ENCODE measurements at regions not wholly inside any gene's neighbourhood (a gene's known extent, or its start where the extent isn't known, plus 50 kb on each side); places are given as distances from the start of the nearest gene placed in this dataset.

DNA sequence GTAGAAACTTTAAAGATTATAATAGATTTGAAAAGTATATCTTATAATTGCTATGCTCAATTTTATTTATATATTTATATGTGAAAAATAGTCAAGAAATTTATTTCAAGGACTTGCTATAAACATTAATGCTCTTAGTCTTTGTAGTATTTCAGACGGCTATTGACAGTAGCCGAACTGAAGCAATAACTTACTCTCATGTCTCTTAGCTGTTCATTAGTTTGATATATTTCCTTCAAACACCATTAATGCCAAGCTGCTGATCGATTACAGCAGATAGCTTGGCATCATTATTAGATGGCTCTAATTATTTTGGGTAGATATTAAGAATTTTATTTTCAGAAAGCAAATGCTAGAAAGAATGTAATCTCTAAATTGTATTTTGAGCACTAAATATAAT lies 1151.5 kb upstream of the SPRY2 start:
- DNase-seq (ENCODE audit: low read depth in 1 of 2, low spot score in 1 of 2) = no peak
- ATAC-seq = no peak
- POLR2A ChIA-PET = no interaction called here
- Histone ChIP-seq H3K9me3 (no peaks in the 10 kb centered on the region), H3K27ac (no peak overlapping the region), H3K4me2 (no peak overlapping the region), H3K4me1 (no peaks in the 10 kb centered on the region), H3K4me3 (no peak overlapping the region)
- CTCF ChIA-PET = no interaction called here
- no peak for TF ChIP-seq MAX (IDR thresholded peaks at IDR 0.05)
- TF ChIP-seq, protein P1, sequence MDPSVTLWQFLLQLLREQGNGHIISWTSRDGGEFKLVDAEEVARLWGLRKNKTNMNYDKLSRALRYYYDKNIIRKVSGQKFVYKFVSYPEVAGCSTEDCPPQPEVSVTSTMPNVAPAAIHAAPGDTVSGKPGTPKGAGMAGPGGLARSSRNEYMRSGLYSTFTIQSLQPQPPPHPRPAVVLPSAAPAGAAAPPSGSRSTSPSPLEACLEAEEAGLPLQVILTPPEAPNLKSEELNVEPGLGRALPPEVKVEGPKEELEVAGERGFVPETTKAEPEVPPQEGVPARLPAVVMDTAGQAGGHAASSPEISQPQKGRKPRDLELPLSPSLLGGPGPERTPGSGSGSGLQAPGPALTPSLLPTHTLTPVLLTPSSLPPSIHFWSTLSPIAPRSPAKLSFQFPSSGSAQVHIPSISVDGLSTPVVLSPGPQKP (IDR thresholded peaks at IDR 0.05; ENCODE audit: low read depth, low read length) = no peak
- no peak for TF ChIP-seq RARB (CRISPR knock-in tag; IDR thresholded peaks at IDR 0.05)
- no peak for TF ChIP-seq POLR2A (IDR thresholded peaks at IDR 0.05; ENCODE audit: low read length)
- no peak for TF ChIP-seq HOXB5 (CRISPR knock-in tag; IDR thresholded peaks at IDR 0.05)
- no peak for TF ChIP-seq KDM1A (IDR thresholded peaks at IDR 0.05; ENCODE audit: low read depth)
- no peak for TF ChIP-seq MAFK (IDR thresholded peaks at IDR 0.05; ENCODE audit: partially characterized antibody)
- TF ChIP-seq, protein P2, sequence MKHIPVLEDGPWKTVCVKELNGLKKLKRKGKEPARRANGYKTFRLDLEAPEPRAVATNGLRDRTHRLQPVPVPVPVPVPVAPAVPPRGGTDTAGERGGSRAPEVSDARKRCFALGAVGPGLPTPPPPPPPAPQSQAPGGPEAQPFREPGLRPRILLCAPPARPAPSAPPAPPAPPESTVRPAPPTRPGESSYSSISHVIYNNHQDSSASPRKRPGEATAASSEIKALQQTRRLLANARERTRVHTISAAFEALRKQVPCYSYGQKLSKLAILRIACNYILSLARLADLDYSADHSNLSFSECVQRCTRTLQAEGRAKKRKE (CRISPR knock-in tag; IDR thresholded peaks at IDR 0.05; ENCODE audit: low read depth) = no peak
- no peak for TF ChIP-seq HOXB13 (CRISPR knock-in tag; IDR thresholded peaks at IDR 0.05; ENCODE audit: low read depth)
- no peak for TF ChIP-seq TP53 (CRISPR knock-in tag; IDR thresholded peaks at IDR 0.05)
- no peak for TF ChIP-seq ZFP36 (IDR thresholded peaks at IDR 0.05; ENCODE audit: borderline replicate concordance, partially characterized antibody)
- no peak for TF ChIP-seq EHMT2 (IDR thresholded peaks at IDR 0.05; ENCODE audit: low read depth)
- TF ChIP-seq CEBPB (IDR thresholded peaks at IDR 0.05) = no peak
- no peak for TF ChIP-seq BCL3 (IDR thresholded peaks at IDR 0.05)
- 46% methylated on average over 3 of the region's 3 CpGs for WGBS (ENCODE audit: missing lambda C conversion rate)
- FAIRE-seq = no peak

- Histone ChIP-seq H3K27ac (no peak overlapping the region), H3K4me1 (no peaks in the 10 kb centered on the region), H3K9me3 (no peaks in the 10 kb centered on the region), H3K4me3 (no peak overlapping the region), H3K4me2 (no peak overlapping the region)
- WGBS (ENCODE audit: missing lambda C conversion rate) = 32% methylated on average over 1 of the region's 1 CpG
- no peak for DNase-seq (ENCODE audit: low read depth in 1 of 2, low spot score in 1 of 2)
- ChIA-PET POLR2A (no interaction called here), CTCF (no interaction called here)
- no peak for ATAC-seq
- no peak for TF ChIP-seq EHF (CRISPR knock-in tag; IDR thresholded peaks at IDR 0.05)
- TF ChIP-seq ESRRA (IDR thresholded peaks at IDR 0.05; ENCODE audit: borderline replicate concordance, low read length) = no peak
- TF ChIP-seq JUN (IDR thresholded peaks at IDR 0.05) = no peak
- no peak for TF ChIP-seq HEYL (CRISPR knock-in tag; IDR thresholded peaks at IDR 0.05)
- no peak for TF ChIP-seq SMC3 (IDR thresholded peaks at IDR 0.05)
- TF ChIP-seq ZC3H11A (IDR thresholded peaks at IDR 0.05) = no peak
- no peak for TF ChIP-seq POLR2A (IDR thresholded peaks at IDR 0.05; ENCODE audit: low read length)
- TF ChIP-seq KDM5A (IDR thresholded peaks at IDR 0.05) = no peak
- no peak for TF ChIP-seq HOXB13 (CRISPR knock-in tag; IDR thresholded peaks at IDR 0.05; ENCODE audit: low read depth)
- no peak for TF ChIP-seq ZNF302 (CRISPR knock-in tag; IDR thresholded peaks at IDR 0.05)
- no peak for TF ChIP-seq ZSCAN20 (CRISPR knock-in tag; IDR thresholded peaks at IDR 0.05)
- no peak for TF ChIP-seq CEBPB (IDR thresholded peaks at IDR 0.05)
- no peak for TF ChIP-seq RFX5 (IDR thresholded peaks at IDR 0.05)
- TF ChIP-seq, protein P3, sequence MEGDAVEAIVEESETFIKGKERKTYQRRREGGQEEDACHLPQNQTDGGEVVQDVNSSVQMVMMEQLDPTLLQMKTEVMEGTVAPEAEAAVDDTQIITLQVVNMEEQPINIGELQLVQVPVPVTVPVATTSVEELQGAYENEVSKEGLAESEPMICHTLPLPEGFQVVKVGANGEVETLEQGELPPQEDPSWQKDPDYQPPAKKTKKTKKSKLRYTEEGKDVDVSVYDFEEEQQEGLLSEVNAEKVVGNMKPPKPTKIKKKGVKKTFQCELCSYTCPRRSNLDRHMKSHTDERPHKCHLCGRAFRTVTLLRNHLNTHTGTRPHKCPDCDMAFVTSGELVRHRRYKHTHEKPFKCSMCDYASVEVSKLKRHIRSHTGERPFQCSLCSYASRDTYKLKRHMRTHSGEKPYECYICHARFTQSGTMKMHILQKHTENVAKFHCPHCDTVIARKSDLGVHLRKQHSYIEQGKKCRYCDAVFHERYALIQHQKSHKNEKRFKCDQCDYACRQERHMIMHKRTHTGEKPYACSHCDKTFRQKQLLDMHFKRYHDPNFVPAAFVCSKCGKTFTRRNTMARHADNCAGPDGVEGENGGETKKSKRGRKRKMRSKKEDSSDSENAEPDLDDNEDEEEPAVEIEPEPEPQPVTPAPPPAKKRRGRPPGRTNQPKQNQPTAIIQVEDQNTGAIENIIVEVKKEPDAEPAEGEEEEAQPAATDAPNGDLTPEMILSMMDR (IDR thresholded peaks at IDR 0.05) = no peak
- no peak for TF ChIP-seq HOXA7 (CRISPR knock-in tag; IDR thresholded peaks at IDR 0.05)
- no peak for FAIRE-seq
Observed at GRCh38 chr13:81488021-81488420, 1147.1 kb upstream of the SPRY2 start.

All from A549 (cell line).